Right cardiac atrium (tissue), 5 donors: ENCODE measurements at regions not wholly inside any gene's neighbourhood (a gene's known extent, or its start where the extent isn't known, plus 50 kb on each side); places are given as distances from the start of the nearest gene placed in this dataset.

Experiments used
- ATAC-seq, 2 donors: fragments of 200-7000 bp; cut with Tn5 transposase; one replicate each; pipeline versions ENCODE4 v1.8.0 to v1.9.1; 2020; ENCODE audit warnings: moderate library complexity in 2 of 2, mild to moderate bottlenecking in 1 of 2
- DNase-seq, 3 donors: peaks; one replicate each; pipeline ENCODE4 v3.0.0-alpha.2; 2020
- H3K27ac ChIP-seq: one replicate; pipeline ENCODE4 v1.5.1; 2013; ENCODE audit warnings: mild to moderate bottlenecking, low read length, control low read depth, moderate library complexity
- H3K27me3 ChIP-seq: one replicate; pipeline ENCODE4 v1.6.1; 2013; ENCODE audit not compliant: control insufficient read depth, insufficient read depth
- H3K4me1 ChIP-seq: one replicate; pipeline ENCODE4 v1.6.1; 2013; ENCODE audit warnings: low read length; ENCODE audit not compliant: control insufficient read depth, insufficient read depth
- H3K4me3 ChIP-seq: one replicate; pipeline ENCODE4 v1.5.1; 2013; ENCODE audit warnings: low read length, control low read depth
- H3K9me3 ChIP-seq: one replicate; pipeline ENCODE4 v1.6.1; 2013; ENCODE audit warnings: low read length; ENCODE audit not compliant: control insufficient read depth
- WGBS: extraction: QIAGEN DNeasy Blood & Tissue Kit; methylation state at CpG from one replicate; pipeline ENCODE4 v1.1.7; 2013; 5-methylcytosine and 5-hydroxymethylcytosine counted together
- intact Hi-C, 4 donors: fragments of 100-400 bp; cut with DNase I; formaldehyde crosslinking; loops; one replicate each; pipeline versions ENCODE4 v1.11.0 to v1.14.0; 2022 to 2023
- donor health status: healthy with polysubstance abuse.
- donor health status: DM: no; HTN: yes; CAD: no.
- donor health status: DM: no; HTN: no; CAD: no.
- donor health status: DM: no; HTN: yes; CAD: no; lungs with severe emphysema.
- donor health status: DM: yes; HTN: yes; CAD: no.

GRCh38 chr6:18595774-18596530 lies 208.8 kb downstream of the RNF144B start:
- peak in 1 of 3 donors; percentile 31 for DNase-seq
- WGBS = 17% methylated on average over 11 of the region's 11 CpGs
- Histone ChIP-seq H3K4me3 (no peak overlapping the region), H3K27ac (no peak overlapping the region), H3K27me3 (no peaks in the 10 kb centered on the region), H3K4me1 (peaks cover 2% of the 10 kb centered on the region), H3K9me3 (no peaks in the 10 kb centered on the region)
- peak; percentile 89 to 92 for ATAC-seq
- intact Hi-C loops = loop anchor here in 2 of 4 donors (5.0 kb wide), 1 partner anchor 1461 kb away; no protein-coding TSS in a partner anchor

- DNase-seq = no peak
- no peak overlapping the region for H3K4me3 ChIP-seq
- H3K27ac ChIP-seq = no peak overlapping the region
Measured at GRCh38 chr6:18596531-18596835, 209.3 kb downstream of the RNF144B start.

GRCh38 chr6:18598551-18599264 lies 211.6 kb downstream of the RNF144B start:
- no peak overlapping the region for H3K4me3 ChIP-seq
- H3K27ac ChIP-seq = no peak overlapping the region
- H3K4me1 ChIP-seq = peaks cover 2% of the 10 kb centered on the region
- no peaks in the 10 kb centered on the region for H3K9me3 ChIP-seq
- H3K27me3 ChIP-seq = no peaks in the 10 kb centered on the region
- ATAC-seq (no peak), DNase-seq (no peak)
- intact Hi-C loops = loop anchor here in 2 of 4 donors (5.0 kb wide), 1 partner anchor 1459 kb away; no protein-coding TSS in a partner anchor
- WGBS = 57% methylated on average over 4 of the region's 4 CpGs

More at GRCh38 chr6:18596531-18596835, 209.3 kb downstream of the RNF144B start:
- Histone ChIP-seq H3K4me1 (peaks cover 2% of the 10 kb centered on the region), H3K9me3 (no peaks in the 10 kb centered on the region), H3K27me3 (no peaks in the 10 kb centered on the region)
- intact Hi-C loops = loop anchor here in 2 of 4 donors (5.0 kb wide), 1 partner anchor 1461 kb away; no protein-coding TSS in a partner anchor
- ATAC-seq = no peak

GRCh38 chr6:18600255-18600654 lies 213.1 kb downstream of the RNF144B start:
- no peak for ATAC-seq
- Histone ChIP-seq H3K27ac (no peak overlapping the region), H3K9me3 (no peaks in the 10 kb centered on the region), H3K4me1 (peaks cover 2% of the 10 kb centered on the region), H3K4me3 (no peak overlapping the region), H3K27me3 (no peaks in the 10 kb centered on the region)
- 67% methylated on average over 2 of the region's 2 CpGs for WGBS
- intact Hi-C loops = loop anchor here in 1 of 4 donors (10.0 kb wide), 1 partner anchor 1455 kb away; no protein-coding TSS in a partner anchor
- DNase-seq = no peak

- H3K4me1 ChIP-seq = peaks cover 2% of the 10 kb centered on the region
- H3K9me3 ChIP-seq = no peaks in the 10 kb centered on the region
- H3K27ac ChIP-seq = no peak overlapping the region
- H3K27me3 ChIP-seq = no peaks in the 10 kb centered on the region
- DNase-seq (no peak), ATAC-seq (no peak)
- WGBS = 63% methylated on average over 5 of the region's 5 CpGs
- no peak overlapping the region for H3K4me3 ChIP-seq
- intact Hi-C loops = loop anchor here in 1 of 4 donors (10.0 kb wide), 1 partner anchor 1453 kb away; no protein-coding TSS in a partner anchor
Measured at GRCh38 chr6:18601516-18602020, 214.4 kb downstream of the RNF144B start.

GRCh38 chr6:18602931-18603330 lies 215.8 kb downstream of the RNF144B start:
- H3K4me3 ChIP-seq = no peak overlapping the region
- no peaks in the 10 kb centered on the region for H3K9me3 ChIP-seq
- ATAC-seq = no peak
- intact Hi-C loops = loop anchor here in 1 of 4 donors (10.0 kb wide), 1 partner anchor 1452 kb away; no protein-coding TSS in a partner anchor
- H3K4me1 ChIP-seq = peaks cover 2% of the 10 kb centered on the region
- DNase-seq = no peak
- H3K27ac ChIP-seq = no peak overlapping the region
- no peaks in the 10 kb centered on the region for H3K27me3 ChIP-seq
- 96% methylated on average over 2 of the region's 2 CpGs for WGBS

- Histone ChIP-seq H3K4me1 (peaks cover 2% of the 10 kb centered on the region), H3K9me3 (no peaks in the 10 kb centered on the region), H3K27ac (no peak overlapping the region), H3K4me3 (no peak overlapping the region), H3K27me3 (no peaks in the 10 kb centered on the region)
- no peak for ATAC-seq
- intact Hi-C loops = loop anchor here in 1 of 4 donors (10.0 kb wide), 1 partner anchor 1451 kb away; no protein-coding TSS in a partner anchor
- no peak for DNase-seq
- WGBS = 68% methylated on average over 5 of the region's 5 CpGs
Measured at GRCh38 chr6:18603361-18603760, 216.2 kb downstream of the RNF144B start.

GRCh38 chr6:18605841-18606240 lies 218.7 kb downstream of the RNF144B start:
- ATAC-seq = no peak
- Histone ChIP-seq H3K9me3 (peaks cover 3% of the 10 kb centered on the region), H3K27ac (no peak overlapping the region), H3K4me1 (no peaks in the 10 kb centered on the region), H3K27me3 (no peaks in the 10 kb centered on the region), H3K4me3 (no peak overlapping the region)
- intact Hi-C loops = loop anchor here in 1 of 4 donors (10.0 kb wide), 1 partner anchor 1449 kb away; no protein-coding TSS in a partner anchor
- DNase-seq = no peak
- 62% methylated on average over 3 of the region's 3 CpGs for WGBS

- H3K27me3 ChIP-seq = no peaks in the 10 kb centered on the region
- no peaks in the 10 kb centered on the region for H3K4me1 ChIP-seq
- no peak overlapping the region for H3K4me3 ChIP-seq
- ATAC-seq = no peak
- H3K9me3 ChIP-seq = peaks cover 3% of the 10 kb centered on the region
- intact Hi-C loops = loop anchor here in 1 of 4 donors (10.0 kb wide), 1 partner anchor 1445 kb away; no protein-coding TSS in a partner anchor
- no peak for DNase-seq
- no peak overlapping the region for H3K27ac ChIP-seq
- WGBS = 54% methylated on average over 1 of the region's 1 CpG
Measured at GRCh38 chr6:18609715-18610114, 222.6 kb downstream of the RNF144B start.

GRCh38 chr6:18613319-18613925 lies 226.3 kb downstream of the RNF144B start:
- Histone ChIP-seq H3K9me3 (peaks cover 2% of the 10 kb centered on the region), H3K4me3 (no peak overlapping the region), H3K27ac (no peak overlapping the region), H3K4me1 (no peaks in the 10 kb centered on the region), H3K27me3 (no peaks in the 10 kb centered on the region)
- 35% methylated on average over 4 of the region's 4 CpGs for WGBS
- intact Hi-C loops = no loop called here
- no peak for ATAC-seq
- no peak for DNase-seq
